ENCODE measurements at regions not wholly inside any gene's neighbourhood (a gene's known extent, or its start where the extent isn't known, plus 50 kb on each side); places are given as distances from the start of the nearest gene placed in this dataset.

DNA sequence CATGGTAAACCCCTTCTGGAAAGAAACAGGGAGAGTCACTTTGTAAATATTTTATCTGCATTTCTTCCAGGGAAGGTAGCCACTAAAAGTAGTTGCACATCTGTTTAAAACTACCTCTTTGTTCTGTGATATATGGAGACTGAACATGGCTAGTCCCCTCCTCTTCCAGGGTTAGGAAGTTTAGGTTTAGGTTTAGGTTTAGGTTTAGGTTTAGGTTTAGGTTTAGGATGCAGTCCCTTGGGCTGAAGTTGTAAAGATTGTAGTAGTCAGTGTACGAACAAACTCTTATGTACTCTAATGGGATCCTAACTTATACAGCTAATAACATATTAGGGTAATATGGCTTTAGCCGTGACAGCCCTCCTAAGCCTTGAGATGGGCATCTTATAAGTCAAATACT, 880.2 kb upstream of the TMEFF2 start:
- TF ChIP-seq EGR1 (IDR thresholded peaks at IDR 0.05; ENCODE audit: low read depth): no peak
- TF ChIP-seq, protein P1, sequence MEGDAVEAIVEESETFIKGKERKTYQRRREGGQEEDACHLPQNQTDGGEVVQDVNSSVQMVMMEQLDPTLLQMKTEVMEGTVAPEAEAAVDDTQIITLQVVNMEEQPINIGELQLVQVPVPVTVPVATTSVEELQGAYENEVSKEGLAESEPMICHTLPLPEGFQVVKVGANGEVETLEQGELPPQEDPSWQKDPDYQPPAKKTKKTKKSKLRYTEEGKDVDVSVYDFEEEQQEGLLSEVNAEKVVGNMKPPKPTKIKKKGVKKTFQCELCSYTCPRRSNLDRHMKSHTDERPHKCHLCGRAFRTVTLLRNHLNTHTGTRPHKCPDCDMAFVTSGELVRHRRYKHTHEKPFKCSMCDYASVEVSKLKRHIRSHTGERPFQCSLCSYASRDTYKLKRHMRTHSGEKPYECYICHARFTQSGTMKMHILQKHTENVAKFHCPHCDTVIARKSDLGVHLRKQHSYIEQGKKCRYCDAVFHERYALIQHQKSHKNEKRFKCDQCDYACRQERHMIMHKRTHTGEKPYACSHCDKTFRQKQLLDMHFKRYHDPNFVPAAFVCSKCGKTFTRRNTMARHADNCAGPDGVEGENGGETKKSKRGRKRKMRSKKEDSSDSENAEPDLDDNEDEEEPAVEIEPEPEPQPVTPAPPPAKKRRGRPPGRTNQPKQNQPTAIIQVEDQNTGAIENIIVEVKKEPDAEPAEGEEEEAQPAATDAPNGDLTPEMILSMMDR (IDR thresholded peaks at IDR 0.05 in 2 of 3, conservative IDR thresholded peaks at IDR 0.05 in 1 of 3; ENCODE audit: borderline replicate concordance in 1 of 3, insufficient read depth in 1 of 3, low read depth in 2 of 3, low read length in 2 of 3): no peak
- no peak for TF ChIP-seq ZNF274 (IDR thresholded peaks at IDR 0.05; ENCODE audit: low read depth, low read length)
- no peak for TF ChIP-seq EZH2phosphoT487 (IDR thresholded peaks at IDR 0.05; ENCODE audit: borderline replicate concordance)

All from HCT116 (cell line).